ENCODE measurements at regions not wholly inside any gene's neighbourhood (a gene's known extent, or its start where the extent isn't known, plus 50 kb on each side); places are given as distances from the start of the nearest gene placed in this dataset.

GRCh38 chr10:33112831-33113455 is 154.9 kb upstream of the ITGB1 start:
- TF ChIP-seq CTCF (conservative IDR thresholded peaks at IDR 0.05; ENCODE audit: low read depth, low read length): no peak
- no peak overlapping the region for H3K4me3 ChIP-seq (ENCODE audit: low read length)
- DNase-seq (ENCODE audit: low read depth): no peak

DNA sequence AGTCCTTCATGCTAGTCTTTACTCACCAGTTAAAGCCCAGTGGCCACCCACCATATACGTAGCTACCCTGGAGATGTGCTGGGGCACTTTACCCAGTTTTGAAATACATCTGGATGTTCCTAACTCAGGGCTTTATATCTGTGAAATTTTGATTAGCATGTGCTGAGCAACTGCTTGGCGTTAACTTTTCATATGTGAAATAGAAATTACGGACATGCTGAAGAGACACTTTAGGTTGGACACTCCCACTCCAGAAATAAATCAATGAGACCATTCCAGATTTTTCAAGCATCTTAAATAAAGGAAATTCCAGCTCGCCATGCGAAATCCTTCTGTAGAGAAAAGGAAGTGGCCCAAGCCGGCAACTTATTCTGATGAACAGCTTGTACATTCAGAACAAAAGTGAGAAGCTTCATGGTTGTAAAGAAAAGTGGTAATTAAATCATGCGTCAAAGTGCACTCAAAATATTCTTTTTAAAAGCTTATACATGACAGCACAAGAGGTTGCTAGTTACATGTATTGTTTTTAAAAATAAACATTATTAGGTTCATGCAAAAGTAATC is 153.5 kb upstream of the ITGB1 start:
- DNase-seq (ENCODE audit: low read depth): no peak
- TF ChIP-seq CTCF (conservative IDR thresholded peaks at IDR 0.05; ENCODE audit: low read depth, low read length): no peak
- no peak overlapping the region for H3K4me3 ChIP-seq (ENCODE audit: low read length)

DNA sequence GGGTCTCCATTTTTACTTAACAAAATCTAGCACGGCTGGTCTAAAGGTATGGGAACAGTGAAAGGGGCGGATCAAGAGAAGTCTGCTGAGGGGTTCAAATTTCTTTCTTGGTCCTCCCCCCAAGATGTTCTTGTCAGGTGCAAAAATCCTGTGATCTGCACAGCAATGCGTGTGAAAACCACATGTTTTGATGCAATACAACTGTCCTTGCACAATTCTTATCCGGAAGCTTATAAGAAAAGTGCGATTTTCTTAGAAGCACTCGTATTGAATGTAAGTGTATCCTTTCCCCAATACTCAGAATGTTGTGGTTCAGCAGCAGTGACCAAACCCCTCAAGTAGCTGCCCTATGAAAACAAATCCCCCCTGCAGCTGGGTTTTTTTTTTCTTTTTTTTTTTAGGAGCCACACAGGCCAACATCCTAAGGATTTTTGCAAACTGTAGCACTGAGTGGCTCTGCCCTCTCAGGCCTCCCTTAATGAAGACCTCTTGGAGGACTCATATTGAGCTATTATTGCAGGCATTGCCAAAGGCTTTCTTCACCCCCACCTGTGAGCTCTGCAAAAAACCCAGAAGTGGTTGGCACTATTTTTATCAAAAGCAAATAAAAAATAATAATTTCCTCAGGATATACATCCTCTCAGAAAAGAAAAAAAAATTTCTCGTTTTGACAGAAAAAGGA is 151.9 kb upstream of the ITGB1 start:
- no peak for TF ChIP-seq CTCF (conservative IDR thresholded peaks at IDR 0.05; ENCODE audit: low read depth, low read length)
- no peak overlapping the region for H3K4me3 ChIP-seq (ENCODE audit: low read length)

DNA sequence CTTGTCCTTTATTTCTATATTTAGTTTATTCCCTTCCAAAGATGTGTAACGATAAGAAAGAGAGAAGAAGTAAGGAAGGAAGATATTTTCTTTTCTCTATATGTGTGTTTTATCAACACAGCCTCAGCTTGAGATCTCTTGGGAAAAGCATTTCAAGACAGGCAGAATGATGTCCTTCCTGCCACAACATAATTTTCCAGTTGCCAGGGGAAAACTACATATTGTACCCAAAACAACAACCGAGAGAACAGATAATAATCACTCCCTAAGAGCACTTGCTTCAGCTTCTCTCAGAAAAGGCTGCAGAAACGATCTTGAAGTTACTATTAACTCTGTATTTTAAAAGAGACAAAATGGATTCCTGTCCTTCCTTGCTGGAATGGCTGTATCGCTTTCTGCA is 151.4 kb upstream of the ITGB1 start:
- DNase-seq (ENCODE audit: low read depth): no peak
- no peak for TF ChIP-seq CTCF (conservative IDR thresholded peaks at IDR 0.05; ENCODE audit: low read depth, low read length)
- no peak overlapping the region for H3K4me3 ChIP-seq (ENCODE audit: low read length)

More for the DNA sequence above, 151.9 kb upstream of the ITGB1 start:
- DNase-seq (ENCODE audit: low read depth): no peak

DNA sequence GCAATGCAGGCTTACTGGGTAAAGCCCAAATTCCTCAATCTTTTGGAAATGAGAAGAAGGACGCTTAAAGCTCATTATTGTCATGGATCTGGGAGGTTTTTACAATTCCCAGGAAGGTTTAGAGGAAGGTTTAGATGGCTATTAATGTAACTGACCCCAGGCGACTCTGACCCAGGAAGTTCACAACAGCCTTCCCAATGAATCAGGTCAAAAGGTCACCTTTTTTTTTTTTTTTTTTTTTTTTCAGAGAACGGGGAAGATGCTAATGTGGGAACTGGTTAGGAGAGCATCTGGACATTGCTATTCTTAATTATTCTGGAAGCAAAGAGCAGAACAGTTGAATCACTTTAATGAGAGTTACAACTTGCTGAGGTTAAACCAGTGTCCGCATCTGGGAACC is 149.9 kb upstream of the ITGB1 start:
- no peak for TF ChIP-seq CTCF (conservative IDR thresholded peaks at IDR 0.05; ENCODE audit: low read depth, low read length)
- H3K4me3 ChIP-seq (ENCODE audit: low read length): no peak overlapping the region
- DNase-seq (ENCODE audit: low read depth): no peak

DNA sequence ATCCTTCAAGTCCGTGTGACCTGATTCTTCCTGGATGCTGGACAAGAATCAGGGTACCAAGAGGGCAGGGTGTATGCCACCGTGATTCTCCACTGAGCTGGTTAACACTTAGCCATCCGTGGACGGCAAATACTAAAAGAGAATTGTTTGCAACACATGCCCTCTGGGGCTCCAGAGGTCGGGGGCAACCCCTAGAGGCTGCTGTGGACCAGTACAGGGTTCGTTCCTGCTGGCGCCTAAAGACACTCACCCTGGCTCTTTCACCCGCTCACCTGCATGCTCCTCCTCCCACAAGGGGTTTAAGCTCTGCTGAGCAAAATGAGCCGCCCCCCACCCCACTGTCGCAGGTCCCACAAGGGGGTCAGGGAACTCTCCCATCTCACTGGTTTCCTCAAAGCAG is 148.7 kb upstream of the ITGB1 start:
- H3K4me3 ChIP-seq (ENCODE audit: low read length): no peak overlapping the region
- TF ChIP-seq CTCF (conservative IDR thresholded peaks at IDR 0.05; ENCODE audit: low read depth, low read length): no peak
- no peak for DNase-seq (ENCODE audit: low read depth)
